ENCODE measurements at regions not wholly inside any gene's neighbourhood (a gene's known extent, or its start where the extent isn't known, plus 50 kb on each side); places are given as distances from the start of the nearest gene placed in this dataset.

DNA sequence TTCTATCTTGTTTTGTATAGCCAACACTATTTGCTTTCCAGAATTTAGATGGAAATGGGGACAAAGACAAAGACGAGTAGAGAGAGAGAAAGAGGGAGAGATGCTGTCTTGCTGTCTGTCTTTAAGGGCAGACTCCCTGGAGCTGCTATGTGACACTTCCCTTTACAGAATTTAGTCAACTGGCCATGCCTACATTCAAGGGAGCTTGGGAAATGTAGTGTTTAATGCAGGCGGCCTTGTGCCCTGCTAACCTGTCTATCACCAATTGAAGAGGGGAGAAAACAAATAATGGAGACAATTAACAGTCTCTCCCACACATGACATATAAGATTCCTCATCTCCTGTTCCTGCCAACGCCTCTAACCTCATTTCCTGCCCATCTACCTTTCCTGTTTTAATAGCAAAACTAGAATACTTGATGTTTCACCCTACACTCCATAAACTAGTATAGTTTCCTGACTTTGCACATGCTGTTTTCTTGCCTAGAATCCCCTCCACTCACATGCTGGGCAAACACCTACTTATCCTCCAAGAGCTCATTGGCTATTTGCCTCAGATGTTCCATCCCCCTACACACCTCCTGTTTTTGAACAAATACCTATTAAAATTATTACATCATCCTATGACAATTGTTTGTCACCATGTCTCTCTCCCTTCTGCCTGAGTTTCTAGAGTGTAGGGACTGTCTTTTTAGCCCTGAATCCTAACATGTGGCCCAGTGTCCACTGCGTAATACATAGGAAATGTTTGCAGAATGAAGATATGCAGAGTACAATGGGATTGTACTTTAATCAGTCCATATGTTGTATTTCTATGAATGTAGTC is 117.2 kb downstream of the SLC25A24 start:
- Mint-ChIP-seq H3K4me3 (ENCODE audit: unreplicated experiment) (no peak overlapping the region), H3K27me3 (ENCODE audit: unreplicated experiment) (peaks cover 2% of the 10 kb centered on the region), H3K4me1 (ENCODE audit: low read depth, unreplicated experiment) (peaks cover 12% of the 10 kb centered on the region), H3K9me3 (ENCODE audit: unreplicated experiment) (peaks cover 7% of the 10 kb centered on the region), H3K36me3 (ENCODE audit: unreplicated experiment) (no peaks in the 10 kb centered on the region), H3K27ac (ENCODE audit: unreplicated experiment) (no peak overlapping the region)
- DNase-seq = no peak
- TF ChIP-seq CTCF (IDR thresholded peaks at IDR 0.05; ENCODE audit: partially characterized antibody, unreplicated experiment) = no peak

DNA sequence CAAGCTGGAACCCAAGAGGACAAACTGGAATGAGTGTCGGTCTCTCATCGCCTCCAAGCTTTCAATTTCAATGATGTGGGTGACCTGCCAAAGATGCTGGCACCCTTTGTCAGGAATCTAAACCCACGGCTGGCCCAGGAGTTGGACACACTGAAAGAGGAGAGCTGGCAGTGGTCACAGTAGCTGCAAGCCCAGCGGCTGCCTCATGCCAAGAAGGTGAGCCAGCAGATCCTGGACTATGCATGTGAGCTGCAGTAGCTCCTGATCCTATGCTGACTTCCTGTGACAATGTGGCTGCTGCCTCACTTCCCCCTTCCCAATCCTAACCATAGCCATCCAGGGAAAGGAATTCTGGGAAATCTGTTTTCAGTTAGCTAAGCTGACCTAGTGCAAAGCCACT is 117.0 kb upstream of the VAV3 start:
- H3K9me3 Mint-ChIP-seq (ENCODE audit: unreplicated experiment) = peaks cover 7% of the 10 kb centered on the region
- no peak overlapping the region for H3K4me3 Mint-ChIP-seq (ENCODE audit: unreplicated experiment)
- H3K4me1 Mint-ChIP-seq (ENCODE audit: low read depth, unreplicated experiment) = peaks cover 8% of the 10 kb centered on the region
- H3K27me3 Mint-ChIP-seq (ENCODE audit: unreplicated experiment) = peaks cover 2% of the 10 kb centered on the region
- no peaks in the 10 kb centered on the region for H3K36me3 Mint-ChIP-seq (ENCODE audit: unreplicated experiment)
- H3K27ac Mint-ChIP-seq (ENCODE audit: unreplicated experiment) = no peak overlapping the region
- no peak for DNase-seq
- no peak for TF ChIP-seq CTCF (IDR thresholded peaks at IDR 0.05; ENCODE audit: partially characterized antibody, unreplicated experiment)

- Mint-ChIP-seq H3K27ac (ENCODE audit: unreplicated experiment) (peak overlapping the region; percentile 0), H3K4me1 (ENCODE audit: low read depth, unreplicated experiment) (peaks cover 8% of the 10 kb centered on the region), H3K9me3 (ENCODE audit: unreplicated experiment) (peaks cover 7% of the 10 kb centered on the region), H3K4me3 (ENCODE audit: unreplicated experiment) (no peak overlapping the region), H3K36me3 (ENCODE audit: unreplicated experiment) (no peaks in the 10 kb centered on the region), H3K27me3 (ENCODE audit: unreplicated experiment) (peaks cover 2% of the 10 kb centered on the region)
- TF ChIP-seq CTCF (IDR thresholded peaks at IDR 0.05; ENCODE audit: partially characterized antibody, unreplicated experiment) = no peak
- DNase-seq = no peak
These were observed 115.5 kb upstream of the VAV3 start for GRCh38 chr1:108080448-108080847.

- TF ChIP-seq CTCF (IDR thresholded peaks at IDR 0.05; ENCODE audit: partially characterized antibody, unreplicated experiment) = no peak
- DNase-seq = peak; percentile 16
- peaks cover 2% of the 10 kb centered on the region for H3K27me3 Mint-ChIP-seq (ENCODE audit: unreplicated experiment)
- peaks cover 7% of the 10 kb centered on the region for H3K9me3 Mint-ChIP-seq (ENCODE audit: unreplicated experiment)
- no peak overlapping the region for H3K27ac Mint-ChIP-seq (ENCODE audit: unreplicated experiment)
- H3K4me3 Mint-ChIP-seq (ENCODE audit: unreplicated experiment) = no peak overlapping the region
- H3K4me1 Mint-ChIP-seq (ENCODE audit: low read depth, unreplicated experiment) = peaks cover 8% of the 10 kb centered on the region
- no peaks in the 10 kb centered on the region for H3K36me3 Mint-ChIP-seq (ENCODE audit: unreplicated experiment)
These were observed 114.6 kb upstream of the VAV3 start for GRCh38 chr1:108079440-108080025.

GRCh38 chr1:108077991-108078390 is 113.0 kb upstream of the VAV3 start:
- no peaks in the 10 kb centered on the region for H3K27me3 Mint-ChIP-seq (ENCODE audit: unreplicated experiment)
- H3K36me3 Mint-ChIP-seq (ENCODE audit: unreplicated experiment) = no peaks in the 10 kb centered on the region
- H3K4me1 Mint-ChIP-seq (ENCODE audit: low read depth, unreplicated experiment) = peaks cover 7% of the 10 kb centered on the region
- no peak for DNase-seq
- H3K9me3 Mint-ChIP-seq (ENCODE audit: unreplicated experiment) = peaks cover 7% of the 10 kb centered on the region
- H3K27ac Mint-ChIP-seq (ENCODE audit: unreplicated experiment) = no peak overlapping the region
- H3K4me3 Mint-ChIP-seq (ENCODE audit: unreplicated experiment) = no peak overlapping the region
- TF ChIP-seq CTCF (IDR thresholded peaks at IDR 0.05; ENCODE audit: partially characterized antibody, unreplicated experiment) = no peak

All from glutamatergic neuron (in vitro differentiated cells).